ENCODE measurements at regions not wholly inside any gene's neighbourhood (a gene's known extent, or its start where the extent isn't known, plus 50 kb on each side); places are given as distances from the start of the nearest gene placed in this dataset.

GRCh38 chr11:25436326-25436725, 895.6 kb upstream of the ANO3 start:
- WGBS (ENCODE audit: insufficient coverage), result no CpG with 5 or more reads among the region's 2 CpGs
- no peaks in the 10 kb centered on the region for H3K36me3 ChIP-seq (ENCODE audit: control insufficient read depth in 4 of 4, insufficient read depth in 4 of 4, low read length in 3 of 4)
- H3K27me3 ChIP-seq (replicated peaks in 2 of 5; ENCODE audit: control insufficient read depth in 4 of 5, insufficient read depth in 5 of 5, low read length in 4 of 5), result no peaks in the 10 kb centered on the region
- ChIA-PET POLR2A (no interaction called here), CTCF (interaction anchor here (0.9 kb wide), 1 partner anchor 12 kb away, joined by 4 read pairs; no protein-coding TSS in a partner anchor)
- DNase-seq, result no peak
- H3K9me3 ChIP-seq (ENCODE audit: control extremely low read depth in 1 of 5, control insufficient read depth in 4 of 5, insufficient read depth in 2 of 5, low read depth in 1 of 5, low read length in 4 of 5), result no peaks in the 10 kb centered on the region
- H3K4me1 ChIP-seq (ENCODE audit: control extremely low read depth in 1 of 4, control insufficient read depth in 4 of 4, insufficient read depth in 4 of 4, low read length in 3 of 4), result no peaks in the 10 kb centered on the region
- H3K4me3 ChIP-seq (ENCODE audit: control insufficient read depth in 1 of 7, extremely low read depth in 1 of 7, insufficient read depth in 4 of 7, low read depth in 2 of 7, low read length in 6 of 7), result no peak overlapping the region
- H3K27ac ChIP-seq (ENCODE audit: insufficient read depth in 1 of 2, low read depth in 1 of 2, low read length in 2 of 2, poor library complexity in 1 of 2, severe bottlenecking in 2 of 2), result no peak overlapping the region

- Histone ChIP-seq H3K9me3 (ENCODE audit: control extremely low read depth in 1 of 5, control insufficient read depth in 4 of 5, insufficient read depth in 2 of 5, low read depth in 1 of 5, low read length in 4 of 5) (no peaks in the 10 kb centered on the region), H3K4me1 (ENCODE audit: control extremely low read depth in 1 of 4, control insufficient read depth in 4 of 4, insufficient read depth in 4 of 4, low read length in 3 of 4) (no peaks in the 10 kb centered on the region), H3K4me3 (ENCODE audit: control insufficient read depth in 1 of 7, extremely low read depth in 1 of 7, insufficient read depth in 4 of 7, low read depth in 2 of 7, low read length in 6 of 7) (no peak overlapping the region), H3K27ac (ENCODE audit: insufficient read depth in 1 of 2, low read depth in 1 of 2, low read length in 2 of 2, poor library complexity in 1 of 2, severe bottlenecking in 2 of 2) (no peak overlapping the region), H3K27me3 (replicated peaks in 2 of 5; ENCODE audit: control insufficient read depth in 4 of 5, insufficient read depth in 5 of 5, low read length in 4 of 5) (no peaks in the 10 kb centered on the region), H3K36me3 (ENCODE audit: control insufficient read depth in 4 of 4, insufficient read depth in 4 of 4, low read length in 3 of 4) (no peaks in the 10 kb centered on the region)
- CTCF ChIA-PET, result no interaction called here
- POLR2A ChIA-PET, result no interaction called here
- DNase-seq, result no peak
- 95% methylated on average over 2 of the region's 3 CpGs for WGBS (ENCODE audit: insufficient coverage)
These were observed 890.5 kb upstream of the ANO3 start for GRCh38 chr11:25441421-25441820.

- WGBS (ENCODE audit: insufficient coverage), result 100% methylated on average over 1 of the region's 1 CpG
- no peak overlapping the region for H3K4me3 ChIP-seq (ENCODE audit: control insufficient read depth in 1 of 7, extremely low read depth in 1 of 7, insufficient read depth in 4 of 7, low read depth in 2 of 7, low read length in 6 of 7)
- POLR2A ChIA-PET, result no interaction called here
- CTCF ChIA-PET, result no interaction called here
- no peaks in the 10 kb centered on the region for H3K36me3 ChIP-seq (ENCODE audit: control insufficient read depth in 4 of 4, insufficient read depth in 4 of 4, low read length in 3 of 4)
- H3K27ac ChIP-seq (ENCODE audit: insufficient read depth in 1 of 2, low read depth in 1 of 2, low read length in 2 of 2, poor library complexity in 1 of 2, severe bottlenecking in 2 of 2), result no peak overlapping the region
- no peaks in the 10 kb centered on the region for H3K4me1 ChIP-seq (ENCODE audit: control extremely low read depth in 1 of 4, control insufficient read depth in 4 of 4, insufficient read depth in 4 of 4, low read length in 3 of 4)
- DNase-seq, result no peak
- no peaks in the 10 kb centered on the region for H3K27me3 ChIP-seq (replicated peaks in 2 of 5; ENCODE audit: control insufficient read depth in 4 of 5, insufficient read depth in 5 of 5, low read length in 4 of 5)
- no peaks in the 10 kb centered on the region for H3K9me3 ChIP-seq (ENCODE audit: control extremely low read depth in 1 of 5, control insufficient read depth in 4 of 5, insufficient read depth in 2 of 5, low read depth in 1 of 5, low read length in 4 of 5)
These were observed 882.8 kb upstream of the ANO3 start for GRCh38 chr11:25449091-25449490.

- Histone ChIP-seq H3K4me1 (ENCODE audit: control extremely low read depth in 1 of 4, control insufficient read depth in 4 of 4, insufficient read depth in 4 of 4, low read length in 3 of 4) (no peaks in the 10 kb centered on the region), H3K4me3 (ENCODE audit: control insufficient read depth in 1 of 7, extremely low read depth in 1 of 7, insufficient read depth in 4 of 7, low read depth in 2 of 7, low read length in 6 of 7) (no peak overlapping the region), H3K27ac (ENCODE audit: insufficient read depth in 1 of 2, low read depth in 1 of 2, low read length in 2 of 2, poor library complexity in 1 of 2, severe bottlenecking in 2 of 2) (no peak overlapping the region), H3K36me3 (ENCODE audit: control insufficient read depth in 4 of 4, insufficient read depth in 4 of 4, low read length in 3 of 4) (no peaks in the 10 kb centered on the region), H3K9me3 (ENCODE audit: control extremely low read depth in 1 of 5, control insufficient read depth in 4 of 5, insufficient read depth in 2 of 5, low read depth in 1 of 5, low read length in 4 of 5) (no peaks in the 10 kb centered on the region), H3K27me3 (replicated peaks in 2 of 5; ENCODE audit: control insufficient read depth in 4 of 5, insufficient read depth in 5 of 5, low read length in 4 of 5) (no peaks in the 10 kb centered on the region)
- ChIA-PET POLR2A (no interaction called here), CTCF (no interaction called here)
- 95% methylated on average over 4 of the region's 8 CpGs for WGBS (ENCODE audit: insufficient coverage)
- DNase-seq, result no peak
These were observed 878.5 kb upstream of the ANO3 start for GRCh38 chr11:25453471-25453870.

- Histone ChIP-seq H3K36me3 (ENCODE audit: control insufficient read depth in 4 of 4, insufficient read depth in 4 of 4, low read length in 3 of 4) (no peaks in the 10 kb centered on the region), H3K4me3 (ENCODE audit: control insufficient read depth in 1 of 7, extremely low read depth in 1 of 7, insufficient read depth in 4 of 7, low read depth in 2 of 7, low read length in 6 of 7) (no peak overlapping the region), H3K4me1 (ENCODE audit: control extremely low read depth in 1 of 4, control insufficient read depth in 4 of 4, insufficient read depth in 4 of 4, low read length in 3 of 4) (no peaks in the 10 kb centered on the region), H3K9me3 (ENCODE audit: control extremely low read depth in 1 of 5, control insufficient read depth in 4 of 5, insufficient read depth in 2 of 5, low read depth in 1 of 5, low read length in 4 of 5) (no peaks in the 10 kb centered on the region), H3K27ac (ENCODE audit: insufficient read depth in 1 of 2, low read depth in 1 of 2, low read length in 2 of 2, poor library complexity in 1 of 2, severe bottlenecking in 2 of 2) (no peak overlapping the region), H3K27me3 (replicated peaks in 2 of 5; ENCODE audit: control insufficient read depth in 4 of 5, insufficient read depth in 5 of 5, low read length in 4 of 5) (no peaks in the 10 kb centered on the region)
- CTCF ChIA-PET, result no interaction called here
- no CpG with 5 or more reads among the region's 1 CpG for WGBS (ENCODE audit: insufficient coverage)
- DNase-seq, result no peak
- POLR2A ChIA-PET, result no interaction called here
These were observed 875.7 kb upstream of the ANO3 start for GRCh38 chr11:25456211-25456610.

GRCh38 chr11:25483915-25484635, 847.9 kb upstream of the ANO3 start:
- no peak for DNase-seq
- H3K9me3 ChIP-seq (ENCODE audit: control extremely low read depth in 1 of 5, control insufficient read depth in 4 of 5, insufficient read depth in 2 of 5, low read depth in 1 of 5, low read length in 4 of 5), result no peaks in the 10 kb centered on the region
- WGBS (ENCODE audit: insufficient coverage), result no CpG with 5 or more reads among the region's 5 CpGs
- H3K27me3 ChIP-seq (replicated peaks in 2 of 5; ENCODE audit: control insufficient read depth in 4 of 5, insufficient read depth in 5 of 5, low read length in 4 of 5), result no peaks in the 10 kb centered on the region
- ChIA-PET POLR2A (no interaction called here), CTCF (no interaction called here)
- H3K4me3 ChIP-seq (ENCODE audit: control insufficient read depth in 1 of 7, extremely low read depth in 1 of 7, insufficient read depth in 4 of 7, low read depth in 2 of 7, low read length in 6 of 7), result no peak overlapping the region
- H3K4me1 ChIP-seq (ENCODE audit: control extremely low read depth in 1 of 4, control insufficient read depth in 4 of 4, insufficient read depth in 4 of 4, low read length in 3 of 4), result no peaks in the 10 kb centered on the region
- no peak overlapping the region for H3K27ac ChIP-seq (ENCODE audit: insufficient read depth in 1 of 2, low read depth in 1 of 2, low read length in 2 of 2, poor library complexity in 1 of 2, severe bottlenecking in 2 of 2)
- no peaks in the 10 kb centered on the region for H3K36me3 ChIP-seq (ENCODE audit: control insufficient read depth in 4 of 4, insufficient read depth in 4 of 4, low read length in 3 of 4)

- WGBS (ENCODE audit: insufficient coverage), result 42% methylated on average over 2 of the region's 2 CpGs
- no peaks in the 10 kb centered on the region for H3K27me3 ChIP-seq (replicated peaks in 2 of 5; ENCODE audit: control insufficient read depth in 4 of 5, insufficient read depth in 5 of 5, low read length in 4 of 5)
- no peaks in the 10 kb centered on the region for H3K9me3 ChIP-seq (ENCODE audit: control extremely low read depth in 1 of 5, control insufficient read depth in 4 of 5, insufficient read depth in 2 of 5, low read depth in 1 of 5, low read length in 4 of 5)
- no peak for DNase-seq
- CTCF ChIA-PET, result no interaction called here
- no peak overlapping the region for H3K27ac ChIP-seq (ENCODE audit: insufficient read depth in 1 of 2, low read depth in 1 of 2, low read length in 2 of 2, poor library complexity in 1 of 2, severe bottlenecking in 2 of 2)
- POLR2A ChIA-PET, result no interaction called here
- H3K36me3 ChIP-seq (ENCODE audit: control insufficient read depth in 4 of 4, insufficient read depth in 4 of 4, low read length in 3 of 4), result no peaks in the 10 kb centered on the region
- H3K4me1 ChIP-seq (ENCODE audit: control extremely low read depth in 1 of 4, control insufficient read depth in 4 of 4, insufficient read depth in 4 of 4, low read length in 3 of 4), result no peaks in the 10 kb centered on the region
- H3K4me3 ChIP-seq (ENCODE audit: control insufficient read depth in 1 of 7, extremely low read depth in 1 of 7, insufficient read depth in 4 of 7, low read depth in 2 of 7, low read length in 6 of 7), result no peak overlapping the region
These were observed 846.6 kb upstream of the ANO3 start for GRCh38 chr11:25485315-25485714.
